Neural cell (in vitro differentiated cells): ENCODE measurements at regions not wholly inside any gene's neighbourhood (a gene's known extent, or its start where the extent isn't known, plus 50 kb on each side); places are given as distances from the start of the nearest gene placed in this dataset.

Experiments used
- EZH2 ChIP-seq: fragments of 200-600, 300-800 bp; shearing (Covaris generic), sonication (generic); IDR thresholded peaks from 2 replicates; pipeline ENCODE4 v1.6.1; 2014; ENCODE audit warnings: antibody characterized with exemption, low read length, borderline replicate concordance, mild to moderate bottlenecking; ENCODE audit not compliant: insufficient read depth, poor library complexity, severe bottlenecking
- MXI1 ChIP-seq: fragments of 450-650 bp; conservative IDR thresholded peaks from 2 replicates; pipeline ENCODE4 v1.6.1; 2014; ENCODE audit warnings: antibody characterized with exemption, mild to moderate bottlenecking; ENCODE audit not compliant: poor library complexity, severe bottlenecking
- POLR2AphosphoS5 ChIP-seq: IDR thresholded peaks from 2 replicates; pipeline ENCODE4 v1.6.1; 2012
- RAD21 ChIP-seq: fragments of 450-650 bp; conservative IDR thresholded peaks from 2 replicates; pipeline ENCODE4 v1.6.1; 2014; ENCODE audit warnings: antibody characterized with exemption, mild to moderate bottlenecking, moderate library complexity
- REST ChIP-seq: IDR thresholded peaks from 2 replicates; pipeline ENCODE4 v1.6.1; 2012; ENCODE audit warnings: borderline replicate concordance
- SMC3 ChIP-seq: fragments of 450-650 bp; conservative IDR thresholded peaks from 2 replicates; pipeline ENCODE4 v1.6.1; 2014; ENCODE audit warnings: antibody characterized with exemption, mild to moderate bottlenecking, moderate library complexity; ENCODE audit not compliant: poor library complexity
- TAF1 ChIP-seq: IDR thresholded peaks from 2 replicates; pipeline ENCODE4 v1.6.1; 2012; ENCODE audit warnings: low read depth
- TF ChIP-seq, protein P1 (sequence below): fragments of 450-650 bp; IDR thresholded peaks from 2 replicates; pipeline ENCODE4 v1.5.1; 2014; ENCODE audit warnings: antibody characterized with exemption, mild to moderate bottlenecking, moderate library complexity; ENCODE audit not compliant: poor library complexity, severe bottlenecking

DNA sequence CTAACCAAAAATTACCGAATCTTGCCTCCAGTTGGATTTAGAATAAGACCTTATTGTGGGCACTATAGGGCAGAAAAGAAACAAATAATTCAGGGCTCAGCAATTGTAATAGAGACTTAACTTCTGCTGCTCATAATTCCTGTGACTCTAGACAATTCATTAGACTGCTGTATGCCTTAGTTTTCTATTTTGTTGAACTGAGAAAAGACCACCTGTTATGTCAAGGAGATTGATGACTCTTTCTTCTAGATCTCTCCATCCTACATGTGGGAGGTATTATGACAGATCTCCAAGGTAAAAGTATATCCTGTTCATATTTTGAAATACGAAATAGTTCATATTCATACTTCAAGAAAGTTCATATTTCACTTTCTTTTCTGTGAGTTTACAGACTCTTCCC lies 605.1 kb downstream of the PSAT1 start:
- TF ChIP-seq EZH2 (no peak), RAD21 (no peak), POLR2AphosphoS5 (no peak), SMC3 (no peak), REST (no peak), MXI1 (no peak), TAF1 (no peak)
- TF ChIP-seq, protein P1, sequence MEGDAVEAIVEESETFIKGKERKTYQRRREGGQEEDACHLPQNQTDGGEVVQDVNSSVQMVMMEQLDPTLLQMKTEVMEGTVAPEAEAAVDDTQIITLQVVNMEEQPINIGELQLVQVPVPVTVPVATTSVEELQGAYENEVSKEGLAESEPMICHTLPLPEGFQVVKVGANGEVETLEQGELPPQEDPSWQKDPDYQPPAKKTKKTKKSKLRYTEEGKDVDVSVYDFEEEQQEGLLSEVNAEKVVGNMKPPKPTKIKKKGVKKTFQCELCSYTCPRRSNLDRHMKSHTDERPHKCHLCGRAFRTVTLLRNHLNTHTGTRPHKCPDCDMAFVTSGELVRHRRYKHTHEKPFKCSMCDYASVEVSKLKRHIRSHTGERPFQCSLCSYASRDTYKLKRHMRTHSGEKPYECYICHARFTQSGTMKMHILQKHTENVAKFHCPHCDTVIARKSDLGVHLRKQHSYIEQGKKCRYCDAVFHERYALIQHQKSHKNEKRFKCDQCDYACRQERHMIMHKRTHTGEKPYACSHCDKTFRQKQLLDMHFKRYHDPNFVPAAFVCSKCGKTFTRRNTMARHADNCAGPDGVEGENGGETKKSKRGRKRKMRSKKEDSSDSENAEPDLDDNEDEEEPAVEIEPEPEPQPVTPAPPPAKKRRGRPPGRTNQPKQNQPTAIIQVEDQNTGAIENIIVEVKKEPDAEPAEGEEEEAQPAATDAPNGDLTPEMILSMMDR: no peak
